ENCODE measurements at regions not wholly inside any gene's neighbourhood (a gene's known extent, or its start where the extent isn't known, plus 50 kb on each side); places are given as distances from the start of the nearest gene placed in this dataset.

GRCh38 chr5:156181656-156182055 lies 145.3 kb upstream of the SGCD start:
- H3K9me2 ChIP-seq (ENCODE audit: insufficient read depth, low read length), result no peaks in the 10 kb centered on the region
- no peaks in the 10 kb centered on the region for H4K20me1 ChIP-seq (ENCODE audit: insufficient read depth, low read length)
- no peaks in the 10 kb centered on the region for H3K79me2 ChIP-seq (ENCODE audit: insufficient read depth, low read depth, low read length)
- H3K36me3 ChIP-seq (ENCODE audit: insufficient read depth, low read length), result no peaks in the 10 kb centered on the region
- intact Hi-C loops (cut with micrococcal nuclease; ENCODE audit: unreplicated experiment), result no loop called here
- CTCF ChIA-PET (ENCODE audit: unreplicated experiment), result no interaction called here
- no peak for DNase-seq (ENCODE audit: low spot score)
- no peak overlapping the region for H3K4me2 ChIP-seq (ENCODE audit: low read length)
- no TSS peak for BruUV-seq (replicated peaks)
- no peak overlapping the region for H3K27ac ChIP-seq (ENCODE audit: low read depth, low read length, poor library complexity, severe bottlenecking)
- H3K4me1 ChIP-seq (ENCODE audit: insufficient read depth, low read length, poor library complexity, severe bottlenecking), result no peaks in the 10 kb centered on the region
- TF ChIP-seq CTCF (conservative IDR thresholded peaks at IDR 0.05; ENCODE audit: low read length) (no peak), EZH2phosphoT487 (IDR thresholded peaks at IDR 0.05; ENCODE audit: borderline replicate concordance, low read depth, low read length) (no peak)
- H3K4me3 ChIP-seq (ENCODE audit: low read depth, low read length, poor library complexity, severe bottlenecking), result no peak overlapping the region
- H3K9me3 ChIP-seq (ENCODE audit: low read length), result no peaks in the 10 kb centered on the region
- POLR2A ChIA-PET, result no interaction called here
- no peak overlapping the region for H2AFZ ChIP-seq (ENCODE audit: low read length)

GRCh38 chr5:156182174-156182967 lies 144.6 kb upstream of the SGCD start:
- Histone ChIP-seq H3K36me3 (ENCODE audit: insufficient read depth, low read length) (no peaks in the 10 kb centered on the region), H3K79me2 (ENCODE audit: insufficient read depth, low read depth, low read length) (no peaks in the 10 kb centered on the region), H4K20me1 (ENCODE audit: insufficient read depth, low read length) (no peaks in the 10 kb centered on the region), H3K4me2 (ENCODE audit: low read length) (no peak overlapping the region), H3K27ac (ENCODE audit: low read depth, low read length, poor library complexity, severe bottlenecking) (no peak overlapping the region), H3K4me1 (ENCODE audit: insufficient read depth, low read length, poor library complexity, severe bottlenecking) (no peaks in the 10 kb centered on the region), H3K4me3 (ENCODE audit: low read depth, low read length, poor library complexity, severe bottlenecking) (no peak overlapping the region), H2AFZ (ENCODE audit: low read length) (no peak overlapping the region), H3K9me2 (ENCODE audit: insufficient read depth, low read length) (no peaks in the 10 kb centered on the region), H3K9me3 (ENCODE audit: low read length) (no peaks in the 10 kb centered on the region)
- ChIA-PET POLR2A (interaction anchor here (0.9 kb wide), 2 partner anchors 19 to 618 kb away, joined by 3 read pairs; no protein-coding TSS in a partner anchor), CTCF (ENCODE audit: unreplicated experiment) (no interaction called here)
- intact Hi-C loops (cut with micrococcal nuclease; ENCODE audit: unreplicated experiment), result no loop called here
- DNase-seq (ENCODE audit: low spot score), result no peak
- BruUV-seq (replicated peaks), result no TSS peak
- TF ChIP-seq EZH2phosphoT487 (IDR thresholded peaks at IDR 0.05; ENCODE audit: borderline replicate concordance, low read depth, low read length), result no peak
- TF ChIP-seq CTCF (conservative IDR thresholded peaks at IDR 0.05; ENCODE audit: low read length), result no peak

- H3K4me1 ChIP-seq (ENCODE audit: insufficient read depth, low read length, poor library complexity, severe bottlenecking), result no peaks in the 10 kb centered on the region
- DNase-seq (ENCODE audit: low spot score), result no peak
- intact Hi-C loops (cut with micrococcal nuclease; ENCODE audit: unreplicated experiment), result no loop called here
- no TSS peak for BruUV-seq (replicated peaks)
- no peaks in the 10 kb centered on the region for H3K79me2 ChIP-seq (ENCODE audit: insufficient read depth, low read depth, low read length)
- no peaks in the 10 kb centered on the region for H4K20me1 ChIP-seq (ENCODE audit: insufficient read depth, low read length)
- H3K36me3 ChIP-seq (ENCODE audit: insufficient read depth, low read length), result no peaks in the 10 kb centered on the region
- no peak overlapping the region for H3K4me2 ChIP-seq (ENCODE audit: low read length)
- H3K9me3 ChIP-seq (ENCODE audit: low read length), result no peaks in the 10 kb centered on the region
- H3K27ac ChIP-seq (ENCODE audit: low read depth, low read length, poor library complexity, severe bottlenecking), result no peak overlapping the region
- H2AFZ ChIP-seq (ENCODE audit: low read length), result no peak overlapping the region
- H3K4me3 ChIP-seq (ENCODE audit: low read depth, low read length, poor library complexity, severe bottlenecking), result no peak overlapping the region
- TF ChIP-seq CTCF (conservative IDR thresholded peaks at IDR 0.05; ENCODE audit: low read length), result no peak
- no peak for TF ChIP-seq EZH2phosphoT487 (IDR thresholded peaks at IDR 0.05; ENCODE audit: borderline replicate concordance, low read depth, low read length)
- no peaks in the 10 kb centered on the region for H3K9me2 ChIP-seq (ENCODE audit: insufficient read depth, low read length)
- POLR2A ChIA-PET, result interaction anchor here (0.5 kb wide), 1 partner anchor 32 kb away, joined by 4 read pairs; no protein-coding TSS in a partner anchor
- CTCF ChIA-PET (ENCODE audit: unreplicated experiment), result no interaction called here
These were observed 140.2 kb upstream of the SGCD start for GRCh38 chr5:156186760-156187159.
